HEK293 (cell line): ENCODE measurements at regions not wholly inside any gene's neighbourhood (a gene's known extent, or its start where the extent isn't known, plus 50 kb on each side); places are given as distances from the start of the nearest gene placed in this dataset.

Experiments
- CTCF ChIA-PET: fragments of 350-600 bp; formaldehyde crosslinking; extraction: SDS; loops from one replicate; lab custom pipeline; 2021; ENCODE audit warnings: antibody characterized with exemption; lab: Yijun Ruan, JAX
- POLR2A ChIA-PET: fragments of 300-600 bp; formaldehyde crosslinking; extraction: SDS; loops from one replicate; lab custom pipeline; 2020; ENCODE audit warnings: antibody characterized with exemption, inconsistent platforms; lab: Yijun Ruan, JAX
- H3K27ac ChIP-seq: fragments of 200-500 bp; sonication (Bioruptor generic); 2 replicates; pipeline ENCODE4 v1.5.1; 2014; ENCODE audit warnings: low read depth, low read length, control low read depth, inconsistent platforms; ENCODE audit errors: extremely low read depth
- H3K36me3 ChIP-seq, 2 experiments: fragments of 200-500 bp in 1 of 2; sonication (Bioruptor generic) in 1 of 2; 1 replicate in 1 of 2; 2 replicates in 1 of 2; pipeline ENCODE4 v1.5.1; 2014 to 2017; ENCODE audit warnings: inconsistent platforms in 2 of 2, low read length in 2 of 2; ENCODE audit not compliant: control insufficient read depth in 2 of 2, insufficient read depth in 1 of 2
- H3K4me1 ChIP-seq: fragments of 200-500 bp; sonication (Bioruptor generic); 2 replicates; pipeline ENCODE4 v1.5.1; 2014; ENCODE audit warnings: mild to moderate bottlenecking, low read length, inconsistent platforms; ENCODE audit not compliant: control insufficient read depth, insufficient read depth
- H3K4me3 ChIP-seq: 2 replicates; pipeline ENCODE4 v1.5.1; 2011; ENCODE audit warnings: low read depth, mild to moderate bottlenecking, control low read depth, low read length, moderate library complexity
- H3K9me3 ChIP-seq: fragments of 200-500 bp; sonication (Bioruptor generic); 2 replicates; pipeline ENCODE4 v1.5.1; 2014; ENCODE audit warnings: low read depth, low read length, inconsistent platforms; ENCODE audit not compliant: control insufficient read depth, insufficient read depth
- BCL11B ChIP-seq: fragments of 450-650 bp; formaldehyde crosslinking; IDR thresholded peaks from 2 replicates; pipeline ENCODE4 v1.5.1; 2016; ENCODE audit warnings: low read depth, missing biosample characterization, missing genetic modification characterization
- FEZF1 ChIP-seq: fragments of 450-650 bp; formaldehyde crosslinking; IDR thresholded peaks from 2 replicates; pipeline ENCODE4 v1.5.1; 2016; ENCODE audit warnings: missing biosample characterization, missing genetic modification characterization
- HOXD13 ChIP-seq: sonication (generic); formaldehyde crosslinking; IDR thresholded peaks from 2 replicates; pipeline ENCODE4 v1.8.0; 2022; ENCODE audit warnings: missing genetic modification reagents, borderline replicate concordance
- ZBTB7A ChIP-seq: fragments of 450-650 bp; formaldehyde crosslinking; IDR thresholded peaks from 2 replicates; pipeline ENCODE4 v1.5.1; 2016; ENCODE audit warnings: low read depth, missing biosample characterization, missing genetic modification characterization
- ZBTB8A ChIP-seq: fragments of 450-650 bp; formaldehyde crosslinking; IDR thresholded peaks from 2 replicates; pipeline ENCODE4 v1.5.1; 2016; ENCODE audit warnings: missing biosample characterization, missing genetic modification characterization
- ZFP69B ChIP-seq: fragments of 450-650 bp; formaldehyde crosslinking; IDR thresholded peaks from 2 replicates; pipeline ENCODE4 v1.5.1; 2016; ENCODE audit warnings: missing biosample characterization, missing genetic modification characterization
- ZNF10 ChIP-seq: fragments of 450-650 bp; formaldehyde crosslinking; IDR thresholded peaks from 2 replicates; pipeline ENCODE4 v1.5.1; 2017; ENCODE audit warnings: missing biosample characterization, missing genetic modification characterization
- ZNF121 ChIP-seq: fragments of 450-650 bp; formaldehyde crosslinking; IDR thresholded peaks from 2 replicates; pipeline ENCODE4 v1.5.1; 2016; ENCODE audit warnings: missing biosample characterization, missing genetic modification characterization
- ZNF174 ChIP-seq: fragments of 450-650 bp; formaldehyde crosslinking; IDR thresholded peaks from 2 replicates; pipeline ENCODE4 v1.5.0; 2017; ENCODE audit warnings: missing biosample characterization, mild to moderate bottlenecking, missing genetic modification characterization
- ZNF24 ChIP-seq: fragments of 450-650 bp; formaldehyde crosslinking; IDR thresholded peaks from 2 replicates; pipeline ENCODE4 v1.5.1; 2016; ENCODE audit warnings: missing biosample characterization, missing genetic modification characterization
- ZNF335 ChIP-seq: fragments of 450-650 bp; formaldehyde crosslinking; conservative IDR thresholded peaks from 2 replicates; pipeline ENCODE4 v1.5.1; 2016; ENCODE audit warnings: missing biosample characterization, missing genetic modification characterization
- ZNF341 ChIP-seq: fragments of 450-650 bp; formaldehyde crosslinking; IDR thresholded peaks from 2 replicates; pipeline ENCODE4; 2016; ENCODE audit warnings: low read depth, missing biosample characterization, missing genetic modification characterization
- ZNF350 ChIP-seq: fragments of 450-650 bp; formaldehyde crosslinking; IDR thresholded peaks from 2 replicates; pipeline ENCODE4 v1.5.0; 2017; ENCODE audit warnings: missing biosample characterization, mild to moderate bottlenecking, missing genetic modification characterization
- ZNF391 ChIP-seq: fragments of 450-650 bp; formaldehyde crosslinking; IDR thresholded peaks from 2 replicates; pipeline ENCODE4 v1.5.1; 2016; ENCODE audit warnings: low read depth, missing biosample characterization, missing genetic modification characterization, borderline replicate concordance
- ZNF544 ChIP-seq: fragments of 450-650 bp; formaldehyde crosslinking; IDR thresholded peaks from 2 replicates; pipeline ENCODE4 v1.5.0; 2017; ENCODE audit warnings: missing biosample characterization, missing genetic modification characterization
- ZNF549 ChIP-seq: fragments of 450-650 bp; IDR thresholded peaks from 2 replicates; pipeline ENCODE4 v1.5.1; 2018; ENCODE audit warnings: missing biosample characterization, missing genetic modification characterization, mild to moderate bottlenecking, inconsistent platforms, moderate library complexity
- ZNF561 ChIP-seq: fragments of 450-650 bp; IDR thresholded peaks from 2 replicates; pipeline ENCODE4 v1.5.1; 2018; ENCODE audit warnings: missing biosample characterization, missing genetic modification characterization, borderline replicate concordance
- ZNF626 ChIP-seq: fragments of 450-650 bp; sonication (Bioruptor Pico); formaldehyde crosslinking; IDR thresholded peaks from 2 replicates; pipeline ENCODE4 v1.5.1; 2018; ENCODE audit warnings: missing biosample characterization, missing genetic modification characterization, inconsistent platforms
- ZNF658 ChIP-seq: fragments of 450-650 bp; formaldehyde crosslinking; IDR thresholded peaks from 2 replicates; pipeline ENCODE4; 2016; ENCODE audit warnings: missing biosample characterization, missing genetic modification characterization
- ZNF677 ChIP-seq: fragments of 450-650 bp; IDR thresholded peaks from 2 replicates; pipeline ENCODE4 v1.5.0; 2018; ENCODE audit warnings: missing biosample characterization, mild to moderate bottlenecking, missing genetic modification characterization, moderate library complexity
- ZNF777 ChIP-seq: fragments of 450-650 bp; formaldehyde crosslinking; IDR thresholded peaks from 2 replicates; pipeline ENCODE4 v1.5.1; 2017; ENCODE audit warnings: missing biosample characterization, missing genetic modification characterization, borderline replicate concordance
- ZNF837 ChIP-seq: fragments of 450-650 bp; formaldehyde crosslinking; IDR thresholded peaks from 2 replicates; pipeline ENCODE4 v1.5.1; 2016; ENCODE audit warnings: missing biosample characterization, missing genetic modification characterization
- ZNF843 ChIP-seq: fragments of 450-650 bp; formaldehyde crosslinking; IDR thresholded peaks from 2 replicates; pipeline ENCODE4 v1.5.1; 2016; ENCODE audit warnings: missing biosample characterization, missing genetic modification characterization
- ZXDB ChIP-seq: fragments of 450-650 bp; formaldehyde crosslinking; IDR thresholded peaks from 2 replicates; pipeline ENCODE4 v1.5.1; 2016; ENCODE audit warnings: missing biosample characterization, missing genetic modification characterization
- TF ChIP-seq, protein P1 (sequence below): fragments of 450-650 bp; formaldehyde crosslinking; IDR thresholded peaks from 2 replicates; pipeline ENCODE4 v1.5.1; 2016; ENCODE audit warnings: missing biosample characterization, missing genetic modification characterization
- TF ChIP-seq, protein P2 (sequence below): fragments of 450-650 bp; formaldehyde crosslinking; optimal IDR thresholded peaks from 2 replicates; pipeline ENCODE3; 2016; ENCODE audit warnings: missing biosample characterization, mild to moderate bottlenecking, missing genetic modification characterization
- TF ChIP-seq, protein P3 (sequence below): fragments of 450-650 bp; formaldehyde crosslinking; IDR thresholded peaks from 2 replicates; pipeline ENCODE4 v1.5.1; 2016; ENCODE audit warnings: missing biosample characterization, missing genetic modification characterization
- TF ChIP-seq, protein P4 (sequence below): fragments of 450-650 bp; formaldehyde crosslinking; IDR thresholded peaks from 2 replicates; pipeline ENCODE4 v1.5.1; 2017; ENCODE audit warnings: missing biosample characterization, missing genetic modification characterization

DNA sequence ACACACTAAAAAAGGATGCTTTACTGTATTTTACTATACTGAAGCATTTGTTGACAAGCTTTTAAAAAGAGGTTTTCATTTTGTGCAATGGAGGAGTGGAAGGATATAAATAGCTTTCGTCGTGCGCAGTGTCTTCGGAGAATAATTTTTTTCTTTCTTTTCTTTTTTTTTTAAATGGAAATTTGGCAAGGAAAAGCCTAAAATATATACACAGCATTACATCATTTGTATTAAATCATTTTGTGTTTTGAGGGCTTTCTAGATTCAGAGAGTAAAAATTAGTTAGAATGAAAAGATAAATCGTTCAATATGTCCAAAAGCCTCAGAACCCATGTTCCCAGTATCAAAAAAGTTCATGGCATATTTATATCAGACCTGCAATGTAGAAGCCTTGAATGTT, 150.2 kb upstream of the FERD3L start:
- Histone ChIP-seq H3K36me3 (no peaks in the 10 kb centered on the region), H3K4me3 (no peak overlapping the region), H3K27ac (no peak overlapping the region), H3K4me1 (peaks cover 10% of the 10 kb centered on the region), H3K9me3 (no peaks in the 10 kb centered on the region)
- POLR2A ChIA-PET, result no interaction called here
- TF ChIP-seq ZNF24 (tag by site-specific recombination) (no peak), ZNF837 (tag by site-specific recombination) (no peak), ZFP69B (no peak), ZNF658 (tag by site-specific recombination) (no peak), ZNF174 (tag by site-specific recombination) (no peak), ZNF335 (tag by site-specific recombination) (no peak), ZNF549 (tag by site-specific recombination) (no peak), ZNF121 (tag by site-specific recombination) (no peak), HOXD13 (CRISPR knock-in tag) (no peak), ZXDB (tag by site-specific recombination) (no peak), ZBTB8A (tag by site-specific recombination) (no peak)
- TF ChIP-seq, protein P1, sequence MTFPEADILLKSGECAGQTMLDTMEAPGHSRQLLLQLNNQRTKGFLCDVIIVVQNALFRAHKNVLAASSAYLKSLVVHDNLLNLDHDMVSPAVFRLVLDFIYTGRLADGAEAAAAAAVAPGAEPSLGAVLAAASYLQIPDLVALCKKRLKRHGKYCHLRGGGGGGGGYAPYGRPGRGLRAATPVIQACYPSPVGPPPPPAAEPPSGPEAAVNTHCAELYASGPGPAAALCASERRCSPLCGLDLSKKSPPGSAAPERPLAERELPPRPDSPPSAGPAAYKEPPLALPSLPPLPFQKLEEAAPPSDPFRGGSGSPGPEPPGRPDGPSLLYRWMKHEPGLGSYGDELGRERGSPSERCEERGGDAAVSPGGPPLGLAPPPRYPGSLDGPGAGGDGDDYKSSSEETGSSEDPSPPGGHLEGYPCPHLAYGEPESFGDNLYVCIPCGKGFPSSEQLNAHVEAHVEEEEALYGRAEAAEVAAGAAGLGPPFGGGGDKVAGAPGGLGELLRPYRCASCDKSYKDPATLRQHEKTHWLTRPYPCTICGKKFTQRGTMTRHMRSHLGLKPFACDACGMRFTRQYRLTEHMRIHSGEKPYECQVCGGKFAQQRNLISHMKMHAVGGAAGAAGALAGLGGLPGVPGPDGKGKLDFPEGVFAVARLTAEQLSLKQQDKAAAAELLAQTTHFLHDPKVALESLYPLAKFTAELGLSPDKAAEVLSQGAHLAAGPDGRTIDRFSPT, result no peak
- TF ChIP-seq, protein P2, sequence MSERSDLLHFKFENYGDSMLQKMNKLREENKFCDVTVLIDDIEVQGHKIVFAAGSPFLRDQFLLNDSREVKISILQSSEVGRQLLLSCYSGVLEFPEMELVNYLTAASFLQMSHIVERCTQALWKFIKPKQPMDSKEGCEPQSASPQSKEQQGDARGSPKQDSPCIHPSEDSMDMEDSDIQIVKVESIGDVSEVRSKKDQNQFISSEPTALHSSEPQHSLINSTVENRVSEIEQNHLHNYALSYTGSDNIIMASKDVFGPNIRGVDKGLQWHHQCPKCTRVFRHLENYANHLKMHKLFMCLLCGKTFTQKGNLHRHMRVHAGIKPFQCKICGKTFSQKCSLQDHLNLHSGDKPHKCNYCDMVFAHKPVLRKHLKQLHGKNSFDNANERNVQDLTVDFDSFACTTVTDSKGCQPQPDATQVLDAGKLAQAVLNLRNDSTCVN (tag by site-specific recombination), result no peak
- CTCF ChIA-PET, result interaction anchor here (0.6 kb wide), 1 partner anchor 11 kb away, joined by 3 read pairs; no protein-coding TSS in a partner anchor

DNA sequence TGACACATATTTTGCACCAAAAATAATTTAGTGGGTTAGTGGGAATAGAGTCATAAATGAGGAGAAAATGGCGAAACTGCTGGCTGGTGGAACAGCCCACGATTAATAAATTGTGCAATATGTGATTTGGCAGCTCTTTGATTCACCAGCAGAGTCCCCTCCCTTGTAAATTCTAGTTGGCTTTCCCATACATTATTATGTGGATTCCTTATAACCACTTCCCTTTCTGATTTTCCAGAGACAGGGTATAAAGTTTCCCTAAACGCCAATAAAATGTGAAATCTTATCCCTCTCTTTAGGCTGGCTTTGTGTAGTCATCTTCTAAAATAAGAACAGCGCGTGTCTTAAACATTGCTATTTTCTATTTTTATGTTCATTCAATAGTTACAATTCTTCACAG, 149.4 kb upstream of the FERD3L start:
- peaks cover 10% of the 10 kb centered on the region for H3K4me1 ChIP-seq
- H3K4me3 ChIP-seq, result no peak overlapping the region
- H3K27ac ChIP-seq, result no peak overlapping the region
- H3K9me3 ChIP-seq, result no peaks in the 10 kb centered on the region
- POLR2A ChIA-PET, result no interaction called here
- no peaks in the 10 kb centered on the region for H3K36me3 ChIP-seq
- CTCF ChIA-PET, result interaction anchor here (0.6 kb wide), 1 partner anchor 12 kb away, joined by 3 read pairs; no protein-coding TSS in a partner anchor
- TF ChIP-seq ZNF843 (tag by site-specific recombination), result peak; percentile 38; the same call in 1 of the 2 replicates
- no peak for TF ChIP-seq ZNF626 (tag by site-specific recombination)
- TF ChIP-seq ZNF561, result 0 out of 2 replicates have a peak, but pooled peaks have one; percentile 29
- no peak for TF ChIP-seq ZBTB7A (tag by site-specific recombination)
- TF ChIP-seq ZNF341 (tag by site-specific recombination), result peak; percentile 76
- no peak for TF ChIP-seq ZNF544 (tag by site-specific recombination)
- peak; percentile 35; the same call in 1 of the 2 replicates for TF ChIP-seq ZXDB (tag by site-specific recombination)
- TF ChIP-seq BCL11B, result no peak
- TF ChIP-seq, protein P3, sequence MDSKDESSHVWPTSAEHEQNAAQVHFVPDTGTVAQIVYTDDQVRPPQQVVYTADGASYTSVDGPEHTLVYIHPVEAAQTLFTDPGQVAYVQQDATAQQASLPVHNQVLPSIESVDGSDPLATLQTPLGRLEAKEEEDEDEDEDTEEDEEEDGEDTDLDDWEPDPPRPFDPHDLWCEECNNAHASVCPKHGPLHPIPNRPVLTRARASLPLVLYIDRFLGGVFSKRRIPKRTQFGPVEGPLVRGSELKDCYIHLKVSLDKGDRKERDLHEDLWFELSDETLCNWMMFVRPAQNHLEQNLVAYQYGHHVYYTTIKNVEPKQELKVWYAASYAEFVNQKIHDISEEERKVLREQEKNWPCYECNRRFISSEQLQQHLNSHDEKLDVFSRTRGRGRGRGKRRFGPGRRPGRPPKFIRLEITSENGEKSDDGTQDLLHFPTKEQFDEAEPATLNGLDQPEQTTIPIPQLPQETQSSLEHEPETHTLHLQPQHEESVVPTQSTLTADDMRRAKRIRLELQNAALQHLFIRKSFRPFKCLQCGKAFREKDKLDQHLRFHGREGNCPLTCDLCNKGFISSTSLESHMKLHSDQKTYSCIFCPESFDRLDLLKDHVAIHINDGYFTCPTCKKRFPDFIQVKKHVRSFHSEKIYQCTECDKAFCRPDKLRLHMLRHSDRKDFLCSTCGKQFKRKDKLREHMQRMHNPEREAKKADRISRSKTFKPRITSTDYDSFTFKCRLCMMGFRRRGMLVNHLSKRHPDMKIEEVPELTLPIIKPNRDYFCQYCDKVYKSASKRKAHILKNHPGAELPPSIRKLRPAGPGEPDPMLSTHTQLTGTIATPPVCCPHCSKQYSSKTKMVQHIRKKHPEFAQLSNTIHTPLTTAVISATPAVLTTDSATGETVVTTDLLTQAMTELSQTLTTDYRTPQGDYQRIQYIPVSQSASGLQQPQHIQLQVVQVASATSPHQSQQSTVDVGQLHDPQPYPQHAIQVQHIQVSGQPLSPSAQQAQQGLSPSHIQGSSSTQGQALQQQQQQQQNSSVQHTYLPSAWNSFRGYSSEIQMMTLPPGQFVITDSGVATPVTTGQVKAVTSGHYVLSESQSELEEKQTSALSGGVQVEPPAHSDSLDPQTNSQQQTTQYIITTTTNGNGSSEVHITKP, result peak; percentile 80
- no peak for TF ChIP-seq ZNF777 (tag by site-specific recombination)
- peak; percentile 43; the same call in 1 of the 2 replicates for TF ChIP-seq FEZF1
- TF ChIP-seq ZNF350 (tag by site-specific recombination), result 0 out of 2 replicates have a peak, but pooled peaks have one; percentile 64
- TF ChIP-seq ZNF677 (tag by site-specific recombination), result peak; percentile 76; the same call in 1 of the 2 replicates
- TF ChIP-seq, protein P4, sequence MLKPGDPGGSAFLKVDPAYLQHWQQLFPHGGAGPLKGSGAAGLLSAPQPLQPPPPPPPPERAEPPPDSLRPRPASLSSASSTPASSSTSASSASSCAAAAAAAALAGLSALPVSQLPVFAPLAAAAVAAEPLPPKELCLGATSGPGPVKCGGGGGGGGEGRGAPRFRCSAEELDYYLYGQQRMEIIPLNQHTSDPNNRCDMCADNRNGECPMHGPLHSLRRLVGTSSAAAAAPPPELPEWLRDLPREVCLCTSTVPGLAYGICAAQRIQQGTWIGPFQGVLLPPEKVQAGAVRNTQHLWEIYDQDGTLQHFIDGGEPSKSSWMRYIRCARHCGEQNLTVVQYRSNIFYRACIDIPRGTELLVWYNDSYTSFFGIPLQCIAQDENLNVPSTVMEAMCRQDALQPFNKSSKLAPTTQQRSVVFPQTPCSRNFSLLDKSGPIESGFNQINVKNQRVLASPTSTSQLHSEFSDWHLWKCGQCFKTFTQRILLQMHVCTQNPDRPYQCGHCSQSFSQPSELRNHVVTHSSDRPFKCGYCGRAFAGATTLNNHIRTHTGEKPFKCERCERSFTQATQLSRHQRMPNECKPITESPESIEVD, result peak; percentile 69
- no peak for TF ChIP-seq ZNF391 (tag by site-specific recombination)
- TF ChIP-seq ZNF10 (tag by site-specific recombination), result no peak
